ENCODE measurements at regions not wholly inside any gene's neighbourhood (a gene's known extent, or its start where the extent isn't known, plus 50 kb on each side); places are given as distances from the start of the nearest gene placed in this dataset.
A peak's percentile ranks its signal among the peaks of the same experiment; 100 is the strongest.

DNA sequence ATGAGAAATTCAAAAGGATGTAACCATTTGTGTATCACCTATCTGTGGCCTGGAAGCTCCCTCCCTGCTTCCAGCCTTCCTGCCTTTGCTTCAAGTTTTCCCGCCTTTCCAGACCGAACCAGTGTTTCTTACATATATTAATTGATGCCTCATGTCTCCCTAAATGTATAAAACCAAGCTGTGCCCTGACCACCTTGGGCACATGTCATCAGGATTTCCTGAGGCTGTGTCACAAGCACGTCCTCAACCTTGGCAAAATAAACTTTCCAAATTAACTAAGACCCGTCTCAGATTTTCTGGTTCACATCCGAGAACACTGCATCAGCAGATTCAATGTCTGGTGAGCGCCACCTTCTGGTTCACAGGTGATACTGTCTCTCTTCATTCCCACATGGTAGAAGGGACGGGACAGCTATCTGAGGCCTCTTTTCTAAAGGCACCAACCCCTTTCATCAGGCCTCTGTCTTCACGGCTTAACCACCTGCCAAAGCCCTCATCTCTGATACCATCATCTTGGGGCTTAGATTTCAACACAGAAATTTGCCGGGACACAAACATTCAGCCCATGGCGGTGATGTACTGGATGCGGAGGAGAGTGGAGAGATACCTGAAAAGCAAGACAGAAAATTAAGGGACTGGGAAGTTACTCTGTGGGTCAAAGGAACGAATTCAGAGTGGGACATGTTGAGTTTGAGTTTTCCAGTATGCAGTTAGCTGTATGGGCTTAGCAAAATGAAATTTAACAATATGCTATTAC lies 58.7 kb upstream of the PABPC3 start:
- Histone ChIP-seq H3K4me1 (no peaks in the 10 kb centered on the region), H3K36me3 (no peaks in the 10 kb centered on the region), H3K27ac (replicated peaks) (no peak overlapping the region), H3K4me3 (no peak overlapping the region), H3K9me3 (replicated peaks) (no peaks in the 10 kb centered on the region), H3K27me3 (ENCODE audit: low read depth) (peaks cover 77% of the 10 kb centered on the region)
- TF ChIP-seq, protein P1, sequence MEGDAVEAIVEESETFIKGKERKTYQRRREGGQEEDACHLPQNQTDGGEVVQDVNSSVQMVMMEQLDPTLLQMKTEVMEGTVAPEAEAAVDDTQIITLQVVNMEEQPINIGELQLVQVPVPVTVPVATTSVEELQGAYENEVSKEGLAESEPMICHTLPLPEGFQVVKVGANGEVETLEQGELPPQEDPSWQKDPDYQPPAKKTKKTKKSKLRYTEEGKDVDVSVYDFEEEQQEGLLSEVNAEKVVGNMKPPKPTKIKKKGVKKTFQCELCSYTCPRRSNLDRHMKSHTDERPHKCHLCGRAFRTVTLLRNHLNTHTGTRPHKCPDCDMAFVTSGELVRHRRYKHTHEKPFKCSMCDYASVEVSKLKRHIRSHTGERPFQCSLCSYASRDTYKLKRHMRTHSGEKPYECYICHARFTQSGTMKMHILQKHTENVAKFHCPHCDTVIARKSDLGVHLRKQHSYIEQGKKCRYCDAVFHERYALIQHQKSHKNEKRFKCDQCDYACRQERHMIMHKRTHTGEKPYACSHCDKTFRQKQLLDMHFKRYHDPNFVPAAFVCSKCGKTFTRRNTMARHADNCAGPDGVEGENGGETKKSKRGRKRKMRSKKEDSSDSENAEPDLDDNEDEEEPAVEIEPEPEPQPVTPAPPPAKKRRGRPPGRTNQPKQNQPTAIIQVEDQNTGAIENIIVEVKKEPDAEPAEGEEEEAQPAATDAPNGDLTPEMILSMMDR (IDR thresholded peaks at IDR 0.05; ENCODE audit: borderline replicate concordance): peak; percentile 87
- intact Hi-C loops (cut with micrococcal nuclease): no loop called here
- DNase-seq: no peak

DNA sequence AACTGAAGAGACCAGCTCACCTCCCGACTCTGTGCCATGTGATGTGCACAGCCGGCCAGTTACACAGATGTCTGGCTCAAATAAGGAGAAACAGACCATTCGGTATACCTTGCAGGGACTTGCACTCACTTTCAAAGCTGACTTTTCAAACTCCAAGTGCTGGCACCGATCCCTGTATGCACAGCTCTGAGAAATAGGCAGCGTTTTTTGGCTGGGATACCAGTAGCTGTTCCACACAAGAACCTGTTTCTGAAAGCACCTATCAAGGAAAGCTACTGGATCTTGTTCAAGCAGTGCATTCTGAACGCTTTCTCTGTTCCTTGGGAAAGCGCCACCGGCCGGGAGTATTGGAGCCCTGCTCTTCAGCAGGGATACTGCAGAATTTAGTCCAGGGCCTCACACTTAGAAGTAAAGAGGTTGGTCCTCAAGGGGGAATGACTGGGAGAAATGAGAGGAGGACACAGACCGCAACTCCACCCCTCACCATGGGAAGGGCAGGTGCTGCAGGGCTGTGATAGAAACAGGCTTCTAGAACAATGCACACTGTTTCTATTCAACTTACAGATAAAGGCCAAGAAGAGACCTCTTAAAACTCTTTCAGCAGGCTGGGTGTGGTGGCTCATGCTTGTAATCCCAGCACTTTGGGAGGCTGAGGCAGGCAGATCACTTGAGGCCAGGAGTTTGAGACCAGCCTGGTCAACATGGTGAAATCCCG lies 53.6 kb upstream of the PABPC3 start:
- TF ChIP-seq, protein P1 (IDR thresholded peaks at IDR 0.05; ENCODE audit: borderline replicate concordance): no peak
- no peak for DNase-seq
- Histone ChIP-seq H3K9me3 (replicated peaks) (no peaks in the 10 kb centered on the region), H3K27ac (replicated peaks) (no peak overlapping the region), H3K36me3 (no peaks in the 10 kb centered on the region), H3K27me3 (ENCODE audit: low read depth) (peaks cover 97% of the 10 kb centered on the region), H3K4me1 (peaks cover 7% of the 10 kb centered on the region), H3K4me3 (no peak overlapping the region)
- intact Hi-C loops (cut with micrococcal nuclease): no loop called here

DNA sequence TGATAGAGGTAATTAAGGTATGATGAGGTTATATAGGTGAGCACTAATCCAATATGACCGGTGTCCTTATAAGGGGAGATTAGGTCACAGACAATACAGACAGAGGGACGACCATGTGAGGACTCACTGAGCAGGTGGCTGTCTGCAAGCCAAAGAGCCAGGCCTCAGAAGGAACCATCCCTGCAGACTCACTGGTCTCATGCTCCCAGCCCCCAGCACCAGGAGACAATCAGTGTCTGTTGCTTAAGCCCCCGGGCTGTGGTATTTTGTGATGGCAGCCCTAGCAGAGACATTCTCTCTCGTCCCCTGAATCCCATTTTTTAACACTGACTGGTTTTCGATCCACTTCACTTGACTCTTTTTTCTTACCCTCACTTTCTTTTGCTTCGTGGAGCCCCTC lies 51.9 kb upstream of the PABPC3 start:
- no peak overlapping the region for H3K4me3 ChIP-seq
- TF ChIP-seq, protein P1 (IDR thresholded peaks at IDR 0.05; ENCODE audit: borderline replicate concordance): no peak
- H3K4me1 ChIP-seq: peaks cover 7% of the 10 kb centered on the region
- DNase-seq: no peak
- H3K27me3 ChIP-seq (ENCODE audit: low read depth): peaks cover 99% of the 10 kb centered on the region
- H3K36me3 ChIP-seq: no peaks in the 10 kb centered on the region
- no peaks in the 10 kb centered on the region for H3K9me3 ChIP-seq (replicated peaks)
- intact Hi-C loops (cut with micrococcal nuclease): no loop called here
- H3K27ac ChIP-seq (replicated peaks): no peak overlapping the region
